Activated CD4-positive, alpha-beta T cell treated with anti-CD3 and anti-CD28 coated beads, Interleukin-10, Interleukin-2, amounts not matched to agents 100 ng/mL and 50 ng/mL, durations not matched to agents 16 hours and 8 hours (primary cell): ENCODE measurements at regions not wholly inside any gene's neighbourhood (a gene's known extent, or its start where the extent isn't known, plus 50 kb on each side); places are given as distances from the start of the nearest gene placed in this dataset.
"Not testable (repeated sequence)": the region's sequence is repeated elsewhere in the genome, so short reads cannot be mapped to it uniquely, and the experiment has no call there.

Experiments
- DNase-seq: peaks from one replicate; pipeline ENCODE4 v3.0.0-alpha.2; 2020

GRCh38 chr16:29255957-29256356 lies 150.6 kb downstream of the NPIPB11 start:
- DNase-seq = not testable (repeated sequence)

GRCh38 chr16:29255496-29255796 lies 151.1 kb downstream of the NPIPB11 start:
- not testable (repeated sequence) for DNase-seq

DNA sequence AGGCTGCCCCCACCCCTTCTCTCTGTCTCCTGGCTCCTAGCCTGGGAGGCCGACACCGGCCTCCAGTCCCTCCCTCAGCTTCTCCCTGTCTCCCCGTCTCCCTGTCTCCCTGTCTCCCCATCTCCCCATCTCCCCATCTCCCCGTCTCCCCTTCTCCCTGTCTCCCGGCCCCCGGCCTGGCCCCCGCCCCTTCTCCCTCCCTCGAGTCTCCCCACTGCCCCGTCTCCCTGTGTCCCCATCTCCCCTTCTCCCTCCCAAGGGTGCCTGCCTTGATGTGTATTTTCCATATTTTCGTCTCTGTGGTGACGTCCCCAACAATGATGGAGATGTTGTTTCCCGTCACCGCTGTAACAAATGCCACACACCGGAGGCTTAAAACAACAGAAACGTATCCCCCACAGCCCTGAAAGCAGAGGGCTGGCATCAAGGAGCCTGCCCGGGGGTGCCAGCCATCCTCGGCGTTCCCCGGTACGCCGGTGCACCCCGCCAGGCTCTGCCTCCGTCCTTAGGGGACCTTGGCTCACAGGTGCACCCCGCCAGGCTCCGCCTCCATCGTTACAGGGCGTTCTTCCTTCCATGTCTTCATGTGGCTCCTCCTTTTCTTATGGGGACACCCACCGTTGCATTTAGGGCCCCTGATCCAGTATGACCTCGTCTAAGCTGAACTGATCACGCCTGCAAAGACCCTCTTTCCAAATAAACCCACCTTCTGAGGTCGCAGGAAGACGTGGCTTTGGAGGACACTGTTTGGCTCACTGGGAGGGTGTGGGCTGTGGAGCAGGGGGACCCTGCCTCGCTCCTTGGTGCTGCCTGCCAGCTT lies 151.6 kb downstream of the NPIPB11 start:
- no peak for DNase-seq

GRCh38 chr16:29253716-29254590 lies 152.6 kb downstream of the NPIPB11 start:
- not testable (repeated sequence) for DNase-seq

DNA sequence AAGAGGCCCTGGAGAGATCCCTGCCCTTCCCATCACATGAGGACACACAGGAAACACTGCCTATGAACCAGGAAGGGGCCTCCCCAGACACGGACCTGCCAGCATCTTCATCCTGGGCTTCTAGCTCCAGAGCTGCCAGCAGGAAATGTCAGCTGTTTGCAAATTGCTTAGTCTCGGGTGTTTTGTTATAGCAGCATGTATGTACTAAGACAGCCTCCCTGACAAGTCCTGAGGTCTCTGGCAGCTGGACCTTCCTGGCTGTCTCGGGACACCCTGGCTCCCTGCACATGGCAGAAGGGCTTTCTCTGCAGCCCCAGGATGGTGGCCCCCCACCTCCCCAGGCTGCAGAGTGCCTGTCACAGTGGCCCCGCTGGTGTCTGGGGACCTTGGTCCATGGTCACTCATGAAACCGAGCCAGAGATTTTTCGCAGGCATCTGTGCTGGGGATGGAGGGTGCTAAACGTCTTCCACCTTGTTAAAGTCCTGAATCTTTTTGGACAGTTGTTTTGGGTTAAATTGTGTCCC lies 153.4 kb downstream of the NPIPB11 start:
- not testable (repeated sequence) for DNase-seq

DNA sequence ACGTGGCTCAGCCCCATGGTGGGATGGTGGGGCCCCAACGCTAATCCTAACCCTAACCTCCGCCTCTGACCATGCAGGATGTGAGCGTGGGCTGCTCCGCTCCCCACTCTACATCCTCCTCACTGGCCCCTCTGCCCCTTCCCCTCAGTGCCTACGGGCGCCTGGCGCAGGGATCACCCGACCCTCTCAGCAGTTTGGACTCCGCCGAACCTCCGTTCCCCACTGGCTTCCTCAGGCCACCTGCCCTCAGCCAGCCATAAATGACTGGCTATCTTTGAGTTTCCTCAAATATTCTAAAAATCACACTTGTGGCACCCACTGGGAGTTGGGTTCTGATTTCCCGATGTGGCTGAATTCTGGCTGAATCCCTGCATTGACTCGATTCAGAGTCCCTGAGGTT lies 154.2 kb downstream of the NPIPB11 start:
- DNase-seq = not testable (repeated sequence)

- DNase-seq = not testable (repeated sequence)
Observed at GRCh38 chr16:29251571-29252011, 154.9 kb downstream of the NPIPB11 start.

DNA sequence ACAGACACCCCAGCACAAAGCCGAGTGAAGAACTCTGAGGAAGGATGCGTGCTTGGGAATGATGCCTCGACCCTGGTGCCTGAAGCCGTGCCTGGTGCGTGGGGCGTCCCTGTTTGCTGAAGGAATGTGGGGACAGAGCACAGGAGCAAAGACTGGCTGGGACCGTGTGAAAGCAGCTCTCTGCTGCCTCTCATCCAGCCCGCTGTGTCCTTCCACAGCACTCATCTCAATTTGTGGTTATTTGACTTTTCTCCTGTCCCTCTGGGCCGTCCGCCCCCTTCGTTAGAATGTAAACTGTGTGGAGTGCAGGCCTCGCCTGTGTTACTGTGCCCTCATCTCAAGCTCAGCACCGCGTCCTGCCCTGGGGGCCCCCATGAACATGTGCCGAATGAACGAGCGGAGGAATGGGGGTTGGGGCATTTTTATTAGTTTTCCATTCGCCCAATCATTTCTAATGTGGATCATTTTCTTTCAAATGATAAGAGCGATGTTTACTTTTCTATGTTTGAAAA lies 155.5 kb downstream of the NPIPB11 start:
- not testable (repeated sequence) for DNase-seq

DNA sequence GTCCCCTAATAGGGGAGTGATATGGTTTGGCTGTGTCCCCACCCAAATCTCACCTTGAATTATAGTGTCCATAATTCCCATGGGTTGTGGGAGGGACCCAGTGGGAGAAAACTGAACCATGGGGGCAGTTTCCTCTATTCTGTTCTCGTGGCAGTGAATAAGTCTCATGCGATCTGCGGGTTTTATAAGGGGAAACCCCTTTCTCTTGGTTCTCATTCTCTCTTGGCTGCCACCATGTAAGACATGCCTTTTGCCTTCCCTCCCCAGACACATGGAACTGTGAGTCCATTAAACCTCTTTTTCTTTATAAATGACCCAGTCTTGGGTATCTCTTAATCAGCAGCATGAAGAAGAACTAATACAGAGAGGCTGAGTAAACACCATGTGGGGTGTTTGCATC lies 156.0 kb downstream of the NPIPB11 start:
- not testable (repeated sequence) for DNase-seq

GRCh38 chr16:29248940-29249318 lies 157.6 kb downstream of the NPIPB11 start:
- not testable (repeated sequence) for DNase-seq

- not testable (repeated sequence) for DNase-seq
Observed at GRCh38 chr16:29248306-29248939, 158.1 kb downstream of the NPIPB11 start.

GRCh38 chr16:29246091-29246490 lies 160.4 kb downstream of the NPIPB11 start:
- not testable (repeated sequence) for DNase-seq

DNA sequence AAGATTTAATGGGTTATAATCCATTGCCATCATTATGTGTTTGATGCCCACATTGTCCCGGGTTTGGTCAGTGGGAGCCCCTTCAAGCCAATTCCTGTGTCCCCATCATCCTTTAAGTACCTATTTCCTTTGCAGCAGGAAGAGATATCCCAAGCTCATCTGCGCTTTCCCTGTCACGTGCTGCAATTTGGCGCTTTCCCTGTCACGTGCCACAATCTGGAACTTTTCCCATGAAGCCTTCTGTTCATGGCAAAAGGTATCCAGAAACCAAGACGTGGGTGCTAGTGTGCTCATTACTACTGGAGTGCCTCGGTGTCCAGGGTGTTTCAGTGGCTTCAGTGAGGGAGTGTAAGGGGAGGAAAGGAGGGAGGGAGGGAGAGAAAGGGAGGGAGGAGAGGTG lies 168.5 kb downstream of the NPIPB11 start:
- DNase-seq = no peak

GRCh38 chr16:29237495-29237894 lies 169.0 kb downstream of the NPIPB11 start:
- DNase-seq = not testable (repeated sequence)

DNA sequence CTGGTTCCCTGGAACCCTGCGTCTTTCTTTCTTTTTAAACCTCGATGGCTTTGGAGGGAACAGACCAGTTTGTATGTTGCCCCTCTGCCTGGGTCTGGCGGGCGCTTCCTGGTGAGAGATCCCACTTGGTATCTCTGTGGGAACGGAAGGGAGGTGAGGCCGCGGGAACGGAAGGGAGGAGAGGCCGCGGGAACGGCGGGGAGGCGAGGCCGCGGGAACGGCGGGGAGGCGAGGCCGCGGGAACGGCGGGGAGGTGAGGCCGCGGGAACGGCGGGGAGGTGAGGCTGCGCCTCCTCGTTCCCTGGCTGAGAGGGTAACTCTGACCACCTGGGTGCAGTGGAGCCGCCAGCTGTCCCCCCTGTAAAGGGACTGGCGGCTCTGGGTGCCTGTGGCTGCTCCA lies 169.5 kb downstream of the NPIPB11 start:
- DNase-seq = not testable (repeated sequence)

GRCh38 chr16:29235836-29236370 lies 170.6 kb downstream of the NPIPB11 start:
- not testable (repeated sequence) for DNase-seq

GRCh38 chr16:29234536-29235275 lies 171.8 kb downstream of the NPIPB11 start:
- DNase-seq = not testable (repeated sequence)

DNA sequence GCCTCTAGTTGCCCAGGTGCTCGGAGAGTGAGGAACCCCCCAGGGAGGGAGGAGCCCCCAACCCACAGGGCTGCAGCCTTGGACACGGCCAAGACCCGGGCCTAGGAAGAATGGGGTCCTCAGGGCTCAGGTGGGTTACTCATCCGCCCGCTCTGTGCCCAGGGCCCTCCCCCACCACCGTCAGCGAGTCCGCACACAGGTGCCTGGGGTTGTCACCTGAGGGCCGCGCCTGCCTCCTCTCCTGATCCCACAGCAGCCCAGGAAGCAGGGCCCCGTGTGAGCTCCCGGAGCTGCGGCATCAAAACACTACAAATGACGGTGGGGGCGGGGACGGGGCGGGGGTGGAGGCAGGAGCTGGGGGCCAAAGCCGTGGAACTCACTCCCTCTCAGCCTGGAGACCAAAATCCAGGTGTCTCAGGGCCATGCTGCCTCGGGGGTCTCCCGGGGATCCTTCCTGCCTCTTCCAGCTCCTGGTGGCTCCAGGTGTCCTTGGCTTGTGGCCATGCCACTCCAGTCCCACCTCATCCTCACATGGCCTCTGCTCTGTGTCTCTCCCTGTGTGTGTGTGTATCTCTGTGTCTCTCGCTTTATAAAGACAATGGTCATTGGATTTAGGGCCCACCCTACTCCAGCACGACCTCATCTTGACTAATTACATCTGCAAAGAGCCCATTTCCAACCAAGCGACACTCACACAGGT lies 172.7 kb downstream of the NPIPB11 start:
- DNase-seq = not testable (repeated sequence)

DNA sequence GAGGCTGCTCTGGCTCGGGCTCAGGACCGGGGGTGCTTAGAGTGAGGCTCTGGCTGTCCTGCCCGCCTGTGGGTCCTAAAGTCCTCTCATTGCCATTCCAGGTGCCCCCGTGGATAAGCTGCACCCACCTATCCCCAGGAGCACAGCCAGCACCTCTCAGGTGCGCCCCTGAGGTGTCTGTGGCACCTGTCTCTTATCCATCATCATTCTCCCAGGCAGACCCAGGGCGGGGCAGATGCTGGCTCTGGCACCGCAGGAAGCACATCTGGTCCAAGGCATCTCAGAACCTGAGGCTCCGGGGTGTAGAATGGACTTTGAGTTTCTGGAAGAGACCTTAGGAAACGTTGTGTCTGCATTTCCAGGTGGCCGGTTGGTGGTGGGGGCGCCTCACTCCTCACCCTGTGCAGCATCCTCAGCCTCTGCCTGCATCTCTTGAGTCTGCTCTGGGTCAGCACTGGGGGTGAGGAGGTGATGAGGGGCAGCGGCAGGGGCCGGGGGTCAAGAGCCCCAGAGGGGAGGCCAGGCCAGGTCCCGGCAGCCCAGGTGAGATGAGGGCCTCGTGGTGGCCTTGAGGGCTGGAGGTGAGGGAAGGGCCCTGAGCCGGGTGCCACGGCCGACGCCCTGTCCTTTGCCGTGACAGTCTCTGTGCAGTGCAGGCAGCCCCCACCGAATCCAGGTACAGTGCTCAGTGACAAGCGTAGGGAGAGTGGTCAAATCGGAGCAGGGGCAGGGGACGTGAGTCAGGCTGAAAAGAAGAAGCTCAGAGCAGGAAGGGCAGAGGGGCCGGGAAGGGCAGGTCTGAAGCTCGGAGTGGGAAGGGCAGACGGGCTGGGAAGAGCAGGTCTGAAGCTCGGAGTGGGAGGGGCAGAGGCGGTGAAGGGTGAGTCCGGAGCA lies 173.5 kb downstream of the NPIPB11 start:
- DNase-seq = no peak

DNA sequence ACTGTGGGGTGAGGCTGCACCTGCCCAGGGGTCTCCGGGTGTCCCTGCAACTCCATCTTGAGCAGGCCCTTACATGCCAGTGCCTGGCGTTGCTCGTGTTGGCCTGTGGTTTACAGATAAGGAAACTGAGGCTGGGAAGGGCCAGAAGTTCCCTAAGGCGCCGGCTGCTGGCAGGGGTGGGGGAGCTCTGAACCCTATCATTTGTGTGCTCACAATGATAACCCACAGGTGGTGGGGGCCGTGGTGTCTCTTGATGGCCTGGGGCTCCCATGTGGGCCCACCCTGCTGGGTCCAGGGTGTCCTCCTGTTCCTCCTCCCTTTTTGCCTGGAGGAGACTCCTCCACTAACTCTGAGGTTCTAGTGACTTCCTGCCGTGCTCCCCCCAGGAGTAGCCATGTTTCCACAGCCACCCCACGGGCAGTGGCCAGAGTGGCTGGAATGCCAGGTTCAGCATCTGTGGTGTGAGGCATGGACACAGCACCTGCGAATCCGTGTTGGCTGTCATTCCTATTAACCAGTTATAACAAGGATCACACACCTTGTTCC lies 174.3 kb downstream of the NPIPB11 start:
- DNase-seq = not testable (repeated sequence)
